ENCODE measurements at regions not wholly inside any gene's neighbourhood (a gene's known extent, or its start where the extent isn't known, plus 50 kb on each side); places are given as distances from the start of the nearest gene placed in this dataset.
A peak's percentile ranks its signal among the peaks of the same experiment; 100 is the strongest.
"Not testable (repeated sequence)": the region's sequence is repeated elsewhere in the genome, so short reads cannot be mapped to it uniquely, and the experiment has no call there.

DNA sequence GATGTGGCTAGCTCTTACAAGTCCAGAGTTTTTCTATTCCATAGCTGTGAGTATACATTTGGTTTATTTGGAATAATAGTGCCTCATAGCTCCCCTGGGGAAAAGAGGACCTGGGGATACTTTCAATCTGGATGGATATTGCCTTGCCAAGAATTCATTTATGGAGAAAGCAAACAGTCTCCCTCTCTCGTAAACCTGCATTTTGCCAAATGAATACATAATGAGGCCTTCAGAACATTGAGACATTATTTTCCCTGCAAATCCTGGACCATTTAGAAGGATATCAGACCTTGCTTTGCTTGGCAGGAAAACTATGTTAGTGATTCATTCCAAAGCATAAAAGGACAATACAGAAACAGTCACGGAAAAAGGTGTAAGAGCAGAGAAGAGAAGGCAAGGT is 569.6 kb upstream of the BRINP1 start:
- no peak for DNase-seq (ENCODE audit: low read depth)

DNA sequence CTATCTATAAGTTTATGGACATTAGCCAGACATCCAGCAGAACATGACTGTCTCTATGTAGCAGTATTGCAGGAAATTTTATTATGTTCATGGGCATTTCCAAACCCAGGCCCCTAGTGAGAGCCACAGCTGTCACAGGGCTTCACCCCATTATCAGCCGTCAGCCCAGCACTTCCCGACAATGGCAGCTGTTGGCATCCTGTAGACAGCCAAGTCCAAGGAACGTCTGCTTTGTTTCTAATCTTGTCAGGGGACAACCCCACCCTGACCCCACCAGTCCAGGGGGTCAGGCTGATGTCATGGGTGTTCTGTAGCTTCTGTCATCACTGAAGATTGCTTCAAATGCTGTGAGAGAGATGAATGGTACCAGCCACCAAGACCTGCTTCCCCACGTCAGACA is 565.3 kb upstream of the BRINP1 start:
- DNase-seq (ENCODE audit: low read depth), result peak; percentile 1

DNA sequence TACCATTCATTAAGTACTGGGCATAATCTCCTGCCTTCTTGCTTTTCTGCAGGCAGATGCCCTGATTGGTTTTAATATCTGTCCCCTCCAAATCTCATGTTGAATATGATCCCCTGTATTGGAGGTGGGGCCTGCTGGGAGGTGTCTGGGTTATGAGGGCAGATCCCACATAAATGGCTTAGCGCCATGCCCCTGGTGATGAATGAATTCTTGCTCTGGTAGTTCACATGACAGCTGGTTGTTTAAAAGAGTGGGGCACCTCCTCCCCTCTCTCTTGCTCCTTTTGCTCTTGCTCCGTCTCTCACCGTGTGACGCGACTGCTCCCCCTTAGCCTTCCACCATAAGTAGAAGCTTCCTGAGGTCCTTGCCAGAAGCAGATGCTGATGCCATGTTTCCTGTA is 564.0 kb upstream of the BRINP1 start:
- DNase-seq (ENCODE audit: low read depth), result no peak

DNA sequence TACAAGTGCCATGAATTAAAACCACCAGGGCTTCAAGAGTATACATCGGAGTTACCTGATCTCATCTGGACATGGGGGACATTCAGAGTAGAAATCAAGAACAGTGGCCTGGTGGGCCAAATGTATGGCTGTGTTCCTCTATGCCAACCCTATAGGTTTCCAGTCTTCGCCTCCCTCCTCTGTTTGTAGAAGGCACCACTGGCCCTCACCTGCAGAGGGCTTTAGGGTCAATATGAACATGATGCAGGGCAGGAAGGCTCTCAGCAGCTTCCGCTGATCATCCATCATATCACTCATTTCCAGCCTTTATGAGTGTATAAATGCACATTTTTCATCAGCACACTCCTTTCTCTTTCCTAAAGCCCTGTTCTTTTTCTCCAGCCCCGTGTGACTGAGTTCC is 555.5 kb upstream of the BRINP1 start:
- DNase-seq (ENCODE audit: low read depth), result no peak

DNA sequence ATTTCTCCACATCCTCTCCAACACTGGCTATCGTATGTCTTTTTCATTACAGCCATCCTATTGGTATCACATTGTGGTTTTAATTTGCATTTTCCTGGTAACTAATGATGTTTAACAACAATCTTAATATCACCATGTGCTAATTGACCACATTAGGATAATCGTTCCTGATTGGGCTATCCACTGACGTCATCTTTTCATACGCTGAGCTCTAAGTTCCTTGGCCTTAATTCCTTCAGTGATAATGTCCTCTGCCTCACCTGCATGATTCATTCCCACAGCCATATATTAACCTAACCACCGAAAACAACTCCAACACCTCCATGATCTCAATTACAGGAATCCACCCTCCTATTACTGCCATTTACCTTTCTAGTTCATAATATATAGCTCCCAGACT is 547.9 kb upstream of the BRINP1 start:
- DNase-seq (ENCODE audit: low read depth), result no peak

DNA sequence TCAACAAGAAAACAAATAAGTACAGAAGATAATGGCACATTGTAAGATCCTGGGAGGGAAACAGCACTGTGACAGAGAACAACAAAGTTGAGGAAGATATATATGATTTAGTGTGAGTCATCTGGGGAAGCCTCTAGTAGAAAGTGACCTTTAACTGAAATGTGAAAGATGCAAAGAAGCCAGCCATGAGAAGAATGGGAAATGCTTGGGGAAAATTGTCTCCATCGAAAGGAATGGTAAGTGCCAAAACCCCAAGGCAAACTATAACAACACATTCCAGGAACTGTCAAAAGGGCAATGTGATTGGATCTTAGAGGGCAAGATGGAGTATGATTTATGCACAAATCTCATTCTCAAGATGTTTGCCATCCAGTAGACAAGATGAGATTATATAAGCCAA is 537.8 kb upstream of the BRINP1 start:
- no peak for DNase-seq (ENCODE audit: low read depth)

DNA sequence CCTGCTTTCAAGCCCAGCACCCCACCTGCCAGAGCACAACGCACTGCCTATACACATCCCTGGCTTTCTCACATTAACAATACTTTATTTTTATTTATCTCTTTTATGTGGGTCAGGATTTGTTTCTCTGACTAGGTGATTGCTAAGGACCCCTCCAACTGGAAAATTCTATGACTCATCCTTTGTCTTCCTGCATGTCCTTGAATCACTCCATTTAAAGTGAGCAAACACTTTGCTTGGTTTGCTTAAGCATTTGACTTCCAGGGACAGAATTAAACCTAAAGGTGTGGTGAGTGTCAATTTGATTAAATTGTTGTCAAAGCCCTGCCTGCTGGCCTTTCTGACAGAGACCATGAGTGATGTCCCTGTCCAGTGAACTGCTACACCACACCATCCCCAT is 536.5 kb upstream of the BRINP1 start:
- no peak for DNase-seq (ENCODE audit: low read depth)

DNA sequence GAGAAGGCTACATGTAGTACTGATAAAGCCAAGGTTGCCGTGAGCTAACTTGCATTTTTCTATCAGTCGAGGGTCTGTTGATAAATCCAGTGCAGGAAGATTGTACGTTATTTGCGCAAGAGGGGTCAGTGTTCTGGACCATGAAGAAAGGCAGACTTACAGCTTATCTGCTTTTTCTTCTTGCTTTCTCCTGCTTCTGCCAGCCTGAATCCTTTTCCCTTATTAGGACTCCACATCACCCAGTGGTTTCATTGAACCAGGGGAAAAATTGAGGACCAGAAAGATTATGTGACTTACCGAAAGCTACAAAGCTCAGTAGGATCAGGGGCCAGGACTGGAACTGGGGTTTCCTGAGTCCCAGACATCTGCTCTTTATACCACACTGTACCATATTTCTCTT is 534.6 kb upstream of the BRINP1 start:
- no peak for DNase-seq (ENCODE audit: low read depth)

DNA sequence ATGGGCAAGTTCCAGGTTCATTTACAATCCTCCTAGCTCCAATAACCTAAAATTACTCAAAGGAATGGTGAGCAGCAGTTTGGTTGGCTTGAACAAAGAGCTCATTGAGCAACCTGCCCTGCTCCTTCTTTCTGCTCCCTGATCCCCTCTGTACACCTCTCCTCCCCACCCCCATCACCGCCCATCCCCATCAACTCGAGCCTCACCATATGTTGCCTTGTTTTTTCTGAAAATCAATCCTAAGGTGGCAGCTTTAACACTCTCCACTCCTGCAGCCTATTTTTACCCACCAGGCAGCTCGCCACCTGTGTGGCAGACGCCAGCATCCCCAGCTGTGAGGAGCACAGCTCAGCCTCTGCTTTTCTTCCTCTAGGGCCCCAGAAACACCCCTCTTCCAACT is 533.4 kb upstream of the BRINP1 start:
- no peak for DNase-seq (ENCODE audit: low read depth)

DNA sequence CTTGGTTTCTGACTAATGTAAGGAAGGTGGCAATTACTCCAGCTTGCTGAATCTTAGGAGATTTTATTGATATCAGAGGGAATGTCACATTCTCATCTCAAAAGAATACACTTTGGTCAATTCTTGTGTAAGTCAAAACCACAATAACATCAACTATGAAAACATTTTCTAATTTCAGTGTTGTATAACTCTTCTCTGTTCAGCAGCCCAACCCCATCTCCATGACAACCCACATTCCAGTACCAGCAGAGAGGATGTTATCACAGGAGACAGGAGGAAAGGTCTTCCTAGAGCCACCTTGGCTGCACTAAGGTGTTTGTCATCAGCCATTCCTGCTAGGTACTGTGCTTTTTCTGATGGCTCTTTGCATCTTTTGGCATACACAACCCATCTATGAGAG is 529.1 kb upstream of the BRINP1 start:
- no peak for DNase-seq (ENCODE audit: low read depth)

DNA sequence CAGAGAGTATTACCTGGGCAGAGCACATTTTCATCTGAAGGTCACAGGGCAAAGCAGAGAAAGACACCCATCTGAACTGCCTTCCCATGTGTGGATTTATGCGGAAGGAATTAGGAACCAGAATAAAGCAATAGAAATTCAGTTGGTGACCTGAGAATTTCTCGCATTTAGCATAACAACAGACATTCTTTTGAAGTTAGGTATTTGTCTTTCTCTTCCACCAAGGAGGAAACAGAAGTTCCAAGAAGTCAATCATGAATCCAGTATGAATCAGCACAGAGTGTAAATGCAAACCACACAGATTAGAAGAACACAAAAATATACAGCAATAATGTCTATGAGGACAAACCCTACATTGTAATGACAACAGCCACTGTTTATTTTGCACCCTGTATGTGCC is 515.2 kb upstream of the BRINP1 start:
- DNase-seq (ENCODE audit: low read depth), result no peak

DNA sequence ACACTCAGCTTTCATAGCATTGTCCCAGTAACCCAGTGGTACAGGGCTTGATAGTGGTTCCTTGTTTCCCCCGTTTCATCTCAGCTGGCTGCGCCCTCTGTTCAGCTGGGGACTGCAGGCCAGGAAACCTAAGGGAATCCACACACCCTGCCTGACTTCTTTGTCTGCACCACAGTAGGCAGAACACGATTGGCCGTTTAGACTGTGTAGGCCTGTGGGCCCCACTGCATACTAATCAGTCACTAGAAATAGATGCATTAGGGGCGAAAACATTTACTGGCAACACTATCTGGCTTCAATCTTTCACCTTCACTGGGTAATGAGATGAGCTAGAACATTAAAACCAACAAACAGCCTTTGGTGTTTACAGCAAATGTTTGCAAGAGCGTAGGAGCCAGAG is 512.7 kb upstream of the BRINP1 start:
- DNase-seq (ENCODE audit: low read depth), result no peak

DNA sequence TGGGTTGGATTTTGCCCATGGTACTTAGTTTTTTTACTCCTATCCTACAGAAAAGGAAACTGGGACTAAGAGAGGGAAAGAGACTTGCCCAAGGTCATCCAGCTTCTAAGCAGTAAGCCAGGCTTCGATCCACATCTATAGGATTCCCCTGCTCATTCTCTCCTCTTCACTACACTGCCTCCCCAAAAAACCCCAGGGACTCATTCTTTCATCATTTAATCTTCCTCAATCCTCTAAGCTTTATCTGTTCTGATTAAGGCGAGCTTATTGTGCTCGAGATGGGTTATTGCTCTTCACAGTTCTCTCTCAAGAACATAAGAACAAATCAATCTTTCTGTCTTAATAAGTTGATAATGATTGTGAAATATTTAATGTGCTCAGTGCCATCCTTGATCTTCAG is 511.1 kb upstream of the BRINP1 start:
- no peak for DNase-seq (ENCODE audit: low read depth)

DNA sequence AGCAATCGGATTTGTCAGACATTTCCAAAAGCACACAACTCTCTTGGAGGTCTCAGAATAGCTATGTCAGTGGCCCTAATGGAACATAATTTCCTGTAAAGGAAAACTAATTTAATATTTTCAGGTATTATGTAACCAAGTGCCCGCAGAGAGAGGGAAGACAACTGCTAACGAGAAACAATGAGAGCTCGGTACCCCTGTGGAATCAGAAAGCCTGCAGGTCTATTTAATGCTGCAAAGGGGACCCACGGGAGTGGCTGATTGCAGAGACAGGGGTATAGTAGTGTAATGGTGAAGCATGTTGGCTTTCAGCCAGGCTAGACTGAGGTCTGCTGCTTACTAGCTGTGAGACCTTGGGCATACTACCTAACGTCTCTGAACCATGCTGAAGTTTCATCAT is 508.1 kb upstream of the BRINP1 start:
- no peak for DNase-seq (ENCODE audit: low read depth)

DNA sequence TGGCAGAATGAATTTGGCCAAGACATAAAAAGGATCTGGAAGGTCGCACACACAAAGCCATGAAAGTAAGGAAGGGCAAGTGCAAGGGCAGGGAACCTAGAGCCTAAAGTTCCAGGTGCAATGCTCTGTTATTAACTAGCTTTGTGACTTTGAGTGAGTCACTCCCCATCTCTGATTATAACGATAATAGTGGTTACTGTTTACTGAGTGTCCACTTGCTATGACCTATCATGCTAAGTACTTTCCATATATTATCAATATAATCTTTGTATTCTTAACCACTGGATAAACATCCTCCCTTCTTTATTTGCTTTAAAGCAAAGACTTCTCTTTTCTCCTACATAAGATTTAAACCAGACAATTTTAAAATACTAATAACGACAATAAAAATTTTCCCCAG is 504.6 kb upstream of the BRINP1 start:
- no peak for DNase-seq (ENCODE audit: low read depth)

DNA sequence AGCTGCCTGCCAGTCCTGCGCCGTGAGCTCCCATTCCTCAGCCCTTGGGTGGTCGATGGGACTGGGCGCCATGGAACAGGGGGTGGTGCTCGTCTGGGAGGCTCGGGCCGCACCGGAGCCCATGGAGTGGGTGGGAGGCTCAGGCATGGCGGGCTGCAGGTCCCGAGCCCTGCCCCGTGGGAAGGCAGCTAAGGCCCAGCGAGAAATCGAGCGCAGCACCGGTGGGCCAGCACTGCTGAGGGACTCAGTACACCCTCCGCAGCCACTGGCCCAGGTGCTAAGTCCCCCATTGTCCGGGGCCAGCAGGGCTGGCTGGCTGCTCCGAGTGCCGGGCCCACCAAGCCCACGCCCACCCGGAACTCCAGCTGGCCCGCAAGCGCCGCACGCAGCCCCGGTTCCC is 501.0 kb upstream of the BRINP1 start:
- DNase-seq (ENCODE audit: low read depth), result not testable (repeated sequence)

DNA sequence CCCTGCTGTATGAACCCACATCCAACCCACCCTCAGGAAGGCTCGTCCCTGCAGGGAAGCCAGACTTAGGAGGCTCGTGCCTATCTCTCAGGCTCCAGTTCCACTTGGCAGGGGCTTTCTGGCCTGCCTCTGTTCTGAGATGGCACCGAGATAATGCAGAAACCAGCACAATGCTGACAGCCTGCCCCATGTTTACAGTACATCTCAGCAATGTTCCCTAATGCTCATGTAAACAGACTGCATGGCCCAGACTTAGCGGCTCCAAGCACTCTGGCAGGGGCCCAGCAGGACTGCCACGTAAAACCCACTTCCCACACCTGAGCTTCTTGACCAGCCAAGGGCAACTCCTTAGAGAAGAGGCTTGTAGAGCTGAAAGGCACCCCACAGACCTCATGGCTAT is 499.5 kb upstream of the BRINP1 start:
- DNase-seq (ENCODE audit: low read depth), result no peak

DNA sequence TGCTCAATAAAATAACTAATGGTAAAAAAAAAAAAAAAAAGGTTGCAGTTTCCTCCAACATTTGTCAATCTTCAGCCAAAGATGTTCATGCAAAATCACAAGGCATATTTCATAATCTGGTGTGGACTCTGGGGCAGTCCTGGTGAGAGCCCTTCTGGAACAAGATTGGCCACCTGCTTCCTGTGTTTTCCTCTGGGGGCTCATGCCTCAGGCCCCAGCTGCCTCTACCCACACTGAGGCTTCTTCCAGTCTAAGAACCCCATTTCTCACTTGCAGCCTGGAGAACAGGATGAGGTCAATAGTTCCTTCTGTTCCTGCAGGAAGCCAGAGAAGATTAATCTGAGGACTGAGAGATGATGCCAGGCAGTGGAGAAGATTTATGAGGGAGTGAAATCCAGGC is 492.6 kb upstream of the BRINP1 start:
- DNase-seq (ENCODE audit: low read depth), result no peak

DNA sequence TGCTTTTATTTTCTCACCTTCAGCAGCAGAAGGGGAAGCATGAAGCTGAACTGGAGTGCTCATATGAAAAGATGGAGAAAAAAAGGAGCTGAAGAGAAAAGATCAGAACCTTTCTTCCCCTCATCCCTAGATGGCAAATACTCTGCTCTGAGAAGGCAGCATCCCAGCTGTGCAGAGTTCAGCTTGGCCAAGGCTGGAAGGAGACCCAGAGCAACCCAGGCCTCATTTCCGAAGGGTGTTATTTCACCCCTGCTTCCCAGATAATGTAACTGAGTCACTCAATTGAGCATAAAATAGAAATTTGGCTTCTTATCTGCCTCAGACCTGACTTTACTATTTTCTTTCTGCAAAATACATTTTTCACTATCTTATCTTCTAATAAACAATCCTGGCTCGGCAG is 489.9 kb upstream of the BRINP1 start:
- DNase-seq (ENCODE audit: low read depth), result no peak

DNA sequence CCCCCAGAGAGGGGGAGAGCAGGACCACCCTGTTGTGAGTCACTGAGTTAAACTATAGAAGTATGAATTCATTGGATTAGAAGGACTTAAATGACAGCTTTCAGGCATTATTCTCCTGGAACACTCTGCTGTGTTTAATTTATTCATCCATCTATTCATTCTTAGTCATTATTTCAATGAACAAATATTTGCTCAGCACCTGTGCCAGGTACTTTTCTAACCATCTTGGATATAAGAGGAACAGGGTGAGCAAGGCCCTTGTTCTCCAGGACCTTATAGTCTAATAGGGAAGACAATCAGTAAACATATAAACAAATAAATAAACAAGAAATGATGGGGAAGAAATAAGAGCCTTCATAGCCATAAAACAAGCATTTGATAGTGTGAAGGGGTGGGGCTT is 483.9 kb upstream of the BRINP1 start:
- no peak for DNase-seq (ENCODE audit: low read depth)

DNA sequence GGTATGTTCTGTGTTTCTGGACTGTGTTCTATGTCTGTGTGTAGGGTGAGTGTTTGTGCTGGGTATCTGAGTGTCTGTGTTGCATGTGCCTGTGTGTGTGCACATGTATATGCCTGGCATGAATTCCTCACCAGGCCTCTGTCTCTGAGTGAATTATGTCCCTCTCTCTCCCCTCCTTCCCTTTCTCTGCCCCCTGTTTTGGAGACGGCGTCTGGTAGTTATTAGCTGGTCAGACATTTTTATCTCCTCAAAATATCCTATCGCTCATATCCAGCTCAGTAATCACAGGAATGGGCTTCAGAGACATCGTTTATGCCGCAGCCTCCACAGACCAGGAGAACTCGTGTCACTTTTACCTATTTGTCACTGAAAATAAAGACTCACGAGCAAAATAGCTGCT is 483.2 kb upstream of the BRINP1 start:
- no peak for DNase-seq (ENCODE audit: low read depth)

DNA sequence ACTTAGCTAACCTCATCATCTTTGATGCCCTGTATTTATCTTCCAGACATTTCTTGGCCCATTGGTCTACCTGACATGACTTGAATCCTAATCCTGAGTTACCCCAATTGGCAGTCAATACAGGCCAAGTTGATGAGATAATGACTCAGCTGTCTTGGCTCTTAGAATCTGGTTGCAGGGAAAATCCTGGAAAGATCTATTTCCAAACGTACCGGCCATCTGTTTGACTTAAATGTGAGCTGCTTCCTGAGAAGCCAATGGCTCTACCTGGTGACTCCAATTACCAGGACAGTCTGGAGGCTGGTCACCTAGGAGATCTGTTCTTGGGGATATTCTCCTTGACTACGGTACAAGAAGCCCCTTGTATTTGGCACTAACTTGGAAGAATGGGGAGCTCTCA is 475.2 kb upstream of the BRINP1 start:
- no peak for DNase-seq (ENCODE audit: low read depth)

DNA sequence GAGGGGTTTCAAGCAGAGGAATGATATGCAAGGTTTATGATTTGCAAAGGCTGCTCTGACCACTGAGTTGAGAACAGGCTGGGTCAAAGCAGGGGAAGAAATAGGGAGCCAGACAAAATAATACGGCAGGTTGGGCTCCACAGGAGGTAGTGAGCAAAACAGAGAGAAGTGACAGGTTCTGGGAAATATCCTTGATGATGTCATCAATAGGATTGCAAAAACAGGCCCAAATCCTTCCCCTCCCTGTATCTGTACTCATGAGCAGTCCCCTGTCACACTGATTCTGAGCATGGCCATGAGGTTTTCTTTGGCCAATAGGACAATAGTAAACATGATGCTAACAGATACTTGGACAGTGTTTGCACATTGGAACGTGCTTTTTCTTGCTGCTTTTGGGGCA is 471.8 kb upstream of the BRINP1 start:
- DNase-seq (ENCODE audit: low read depth), result no peak

DNA sequence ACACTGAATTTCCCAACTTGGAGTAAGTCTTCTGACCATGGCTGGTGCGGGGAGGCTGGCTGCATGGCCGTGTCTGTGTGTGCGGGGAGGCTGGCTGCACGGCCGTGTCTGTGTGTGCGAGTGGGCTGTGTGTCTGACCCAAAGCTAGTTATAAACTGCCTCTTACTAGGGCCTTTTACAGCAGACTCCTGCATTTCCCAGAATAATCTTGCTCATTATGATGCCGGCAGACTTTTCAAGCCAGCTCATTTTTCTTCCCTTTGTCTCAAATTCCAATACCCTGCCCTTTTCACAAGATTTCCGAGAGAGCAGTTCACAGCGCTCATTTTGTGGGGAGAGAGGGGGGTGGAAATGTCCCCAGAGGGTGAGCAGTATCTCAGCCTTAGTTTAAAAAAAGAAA is 470.7 kb upstream of the BRINP1 start:
- no peak for DNase-seq (ENCODE audit: low read depth)

DNA sequence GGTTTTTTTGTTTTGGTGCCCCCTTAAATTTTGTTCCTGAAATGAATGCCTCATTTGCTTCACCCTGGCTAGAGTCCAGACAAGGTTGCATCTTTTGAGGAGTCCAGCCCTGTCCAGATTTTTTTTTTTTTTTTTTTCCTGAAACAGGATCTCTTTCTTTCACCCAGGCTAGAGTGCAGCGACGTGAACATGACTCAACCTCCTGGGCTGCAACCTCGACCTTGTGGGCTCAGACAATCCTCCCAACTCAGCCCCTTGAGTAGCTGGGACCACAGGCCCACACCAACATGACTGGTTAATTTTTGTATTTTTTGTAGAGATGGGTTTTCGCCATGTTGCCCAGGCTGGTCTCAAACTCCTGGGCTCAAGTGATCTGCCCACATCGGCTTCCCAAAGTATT is 469.0 kb upstream of the BRINP1 start:
- no peak for DNase-seq (ENCODE audit: low read depth)
